Tibial nerve (tissue), 4 donors: ENCODE measurements at regions not wholly inside any gene's neighbourhood (a gene's known extent, or its start where the extent isn't known, plus 50 kb on each side); places are given as distances from the start of the nearest gene placed in this dataset.

Source experiments
- CTCF ChIP-seq, 5 experiments: fragments of 200-600 bp in 3 of 5; fragments of 450-650 bp in 2 of 5; sonication (generic) in 3 of 5; IDR thresholded peaks; one replicate each; pipeline ENCODE4 v1.5.1; 2016 to 2019; ENCODE audit warnings: antibody characterized with exemption in 5 of 5, mild to moderate bottlenecking in 3 of 5, moderate library complexity in 2 of 5
- EP300 ChIP-seq, 2 donors: sonication (generic); formaldehyde crosslinking; IDR thresholded peaks; one replicate each; pipeline ENCODE4 v1.6.1; 2017; ENCODE audit warnings: antibody characterized with exemption in 2 of 2, mild to moderate bottlenecking in 1 of 2
- POLR2A ChIP-seq, 2 donors: fragments of 450-650 bp; IDR thresholded peaks; one replicate each; pipeline ENCODE4 v1.6.1; 2017; ENCODE audit warnings: antibody characterized with exemption in 2 of 2, mild to moderate bottlenecking in 2 of 2, moderate library complexity in 2 of 2

GRCh38 chr3:111260878-111261277 is 189.3 kb downstream of the NECTIN3 start:
- no peak for TF ChIP-seq CTCF (IDR thresholded peaks at IDR 0.05)
- TF ChIP-seq EP300 (IDR thresholded peaks at IDR 0.05) = no peak
- TF ChIP-seq POLR2A (IDR thresholded peaks at IDR 0.05) = no peak
